GM21576 (cell line): ENCODE measurements at regions not wholly inside any gene's neighbourhood (a gene's known extent, or its start where the extent isn't known, plus 50 kb on each side); places are given as distances from the start of the nearest gene placed in this dataset.

Experiments
- ATAC-seq: cut with Tn5 transposase; IDR thresholded peaks from one replicate; pipeline ENCODE4 v1.9.1; 2021; ENCODE audit warnings: mild to moderate bottlenecking, moderate library complexity; ENCODE audit not compliant: unreplicated experiment

DNA sequence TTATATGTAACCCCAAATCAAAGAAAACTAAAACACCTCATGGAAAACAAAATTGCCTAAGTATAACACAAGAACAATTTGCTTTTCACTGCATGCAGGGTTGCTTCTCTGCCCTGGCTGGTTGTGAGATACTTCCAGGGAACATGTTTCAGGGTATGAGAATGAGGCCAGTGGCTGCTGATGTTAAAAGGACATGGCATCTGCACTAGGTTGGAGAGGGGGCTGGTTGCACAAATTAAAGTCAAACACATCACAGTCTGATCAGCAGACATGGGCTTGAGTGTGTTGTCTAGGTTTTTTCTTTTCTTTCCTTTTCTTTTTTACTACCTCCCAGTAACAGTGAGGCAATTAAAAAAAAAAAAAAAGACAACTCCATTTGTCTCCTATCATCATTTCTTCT, 374.9 kb downstream of the MCTP2 start:
- ATAC-seq: no peak

DNA sequence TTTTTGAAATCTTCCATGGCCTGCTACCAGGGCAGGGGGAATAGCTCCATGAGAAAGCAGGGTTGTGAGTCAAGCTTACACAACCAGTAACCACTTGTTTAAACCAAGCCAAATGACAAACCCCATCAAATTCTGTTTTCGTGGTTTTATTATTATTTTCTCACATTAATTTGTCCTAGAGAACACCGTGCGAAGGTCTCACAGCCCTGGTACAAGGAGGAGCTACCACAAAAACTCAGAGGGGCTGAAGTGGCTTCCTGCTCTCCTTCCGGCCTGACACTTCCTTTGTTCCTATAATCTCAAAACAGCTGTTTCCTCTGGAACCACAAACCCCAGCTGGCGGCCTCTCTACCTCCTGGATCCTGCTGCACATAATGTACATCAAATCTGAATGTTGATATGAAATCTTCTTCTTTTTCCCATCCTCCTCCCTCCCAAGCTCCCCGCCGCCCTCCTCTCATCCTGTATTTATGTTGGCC, 375.9 kb downstream of the MCTP2 start:
- ATAC-seq: no peak

DNA sequence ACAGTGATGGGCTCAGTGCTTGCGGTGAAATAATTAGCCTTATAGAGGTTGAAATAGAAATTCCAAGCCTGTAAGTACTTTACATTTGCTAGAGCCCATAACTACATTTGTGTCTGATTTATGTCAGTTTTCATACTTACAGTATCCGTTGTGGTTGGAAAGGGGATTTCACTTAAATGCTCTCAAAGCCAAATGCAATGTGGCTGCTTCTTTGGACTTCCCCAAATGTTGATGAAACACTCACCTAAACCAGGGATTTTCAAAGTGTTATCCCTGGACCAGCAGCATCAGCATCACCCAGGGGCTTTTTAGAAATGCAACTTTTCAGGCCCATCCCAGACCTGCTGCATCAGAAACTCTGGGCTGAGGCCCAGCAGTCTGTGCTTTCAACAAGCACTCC, 378.7 kb downstream of the MCTP2 start:
- ATAC-seq: peak; percentile 74

DNA sequence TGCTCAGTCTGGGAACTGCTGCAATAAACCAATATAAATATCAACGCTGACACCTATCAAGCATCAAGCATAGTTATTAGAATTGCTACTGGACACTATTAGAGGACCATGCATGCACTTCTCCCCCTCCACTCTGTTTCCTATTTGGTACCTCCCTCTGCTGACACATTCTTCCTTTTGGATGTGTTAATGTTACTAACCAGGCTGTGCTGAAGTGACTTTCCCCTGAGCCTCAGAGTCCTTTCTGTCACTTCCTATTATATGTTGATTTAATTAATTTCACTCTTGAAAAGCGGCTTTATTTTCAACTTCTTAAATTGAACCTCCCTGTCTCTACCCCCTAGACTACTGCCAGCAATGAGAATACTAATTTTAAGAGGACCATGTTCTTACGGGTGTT, 379.1 kb downstream of the MCTP2 start:
- ATAC-seq: no peak

DNA sequence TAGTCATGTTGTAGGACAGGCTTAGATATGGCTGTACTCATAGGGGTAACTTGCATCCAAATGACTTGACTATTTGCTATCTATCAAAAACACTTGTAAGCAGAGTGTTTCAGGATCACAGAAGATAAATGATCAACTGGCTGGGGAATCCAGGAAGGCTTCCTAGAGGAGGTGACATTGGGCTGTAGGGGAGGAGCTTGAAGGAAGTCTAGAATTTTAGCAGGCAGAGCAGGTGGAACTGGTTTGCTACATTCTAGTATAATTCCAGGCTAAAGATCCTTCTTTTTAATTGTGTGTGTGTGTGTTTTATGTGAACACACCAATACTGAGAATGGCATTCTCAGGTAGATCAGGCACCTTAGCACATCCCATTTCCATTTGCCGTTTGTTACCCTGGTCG, 380.3 kb downstream of the MCTP2 start:
- ATAC-seq: no peak

DNA sequence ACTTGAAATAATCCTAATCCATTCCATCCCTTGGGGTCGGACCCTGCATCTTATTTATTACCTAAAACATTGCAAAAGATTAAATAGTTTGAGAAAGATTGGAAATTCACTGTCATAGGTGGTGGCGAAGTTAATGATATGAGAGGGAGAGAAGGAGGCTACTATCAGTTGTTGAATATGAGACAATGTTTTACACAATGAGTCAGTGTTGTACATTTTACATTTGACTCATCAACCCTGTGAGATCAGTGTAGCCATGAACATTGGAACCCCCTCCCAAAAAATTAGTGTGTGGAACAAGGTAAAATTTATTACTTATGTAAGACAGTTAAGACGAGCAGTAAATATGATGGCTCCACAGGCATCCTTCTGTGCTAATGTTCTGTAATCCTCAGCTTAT, 384.3 kb downstream of the MCTP2 start:
- ATAC-seq: no peak

DNA sequence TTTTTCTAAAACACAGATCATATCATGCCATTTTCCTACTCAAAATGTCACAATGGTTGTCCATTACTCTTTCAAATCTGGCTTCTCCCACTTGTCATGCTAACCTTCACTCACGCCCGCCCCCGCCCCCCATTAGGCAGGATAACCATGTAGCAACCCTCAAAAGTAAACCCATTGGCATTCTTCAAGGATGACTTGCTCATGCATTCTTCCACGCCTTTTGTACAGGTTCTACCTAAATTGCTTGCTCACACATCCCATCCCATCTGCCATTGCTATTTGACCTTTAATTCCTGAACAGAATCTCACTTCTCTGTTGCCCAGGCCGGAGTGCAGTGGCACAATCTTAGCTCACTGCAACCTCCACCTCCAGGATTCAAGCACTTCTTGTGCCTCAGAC, 389.3 kb downstream of the MCTP2 start:
- no peak for ATAC-seq

DNA sequence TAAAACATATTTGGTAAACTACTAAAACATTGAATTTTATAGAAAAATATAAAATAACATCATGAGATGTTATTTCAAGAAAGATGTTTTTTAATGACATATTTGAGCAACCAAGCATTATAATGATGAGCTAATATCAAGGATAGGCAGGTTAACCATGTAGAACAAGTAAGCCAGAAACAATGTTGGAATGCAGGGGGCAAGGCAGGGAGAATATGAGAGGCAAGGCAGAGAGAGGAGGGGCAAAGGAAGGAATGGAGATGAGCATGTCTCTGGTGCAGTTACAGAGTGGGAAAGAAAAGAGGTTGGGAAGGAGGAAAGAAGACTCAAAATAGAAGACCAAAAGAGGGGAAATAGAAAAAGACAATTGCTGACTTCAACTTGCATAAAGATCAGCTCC, 390.4 kb downstream of the MCTP2 start:
- no peak for ATAC-seq

DNA sequence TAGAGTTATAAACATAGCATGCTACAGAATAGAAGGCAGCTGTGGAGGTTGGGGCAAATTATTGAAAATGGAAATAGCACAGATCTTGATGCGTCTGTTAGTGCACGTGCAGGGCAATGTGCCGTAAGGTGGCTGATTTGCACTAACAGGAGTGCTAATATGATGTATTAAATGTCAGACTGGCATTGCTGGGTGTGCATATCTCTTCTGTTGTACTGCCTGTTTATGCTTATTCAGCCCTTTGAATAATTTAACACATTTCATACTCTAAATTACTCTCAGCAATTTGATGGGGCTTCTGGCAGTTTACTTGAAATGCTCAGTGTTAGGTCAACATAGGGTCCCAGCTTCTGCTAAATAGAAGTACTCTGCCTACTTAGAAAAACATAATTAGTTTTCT, 395.6 kb downstream of the MCTP2 start:
- ATAC-seq: no peak

DNA sequence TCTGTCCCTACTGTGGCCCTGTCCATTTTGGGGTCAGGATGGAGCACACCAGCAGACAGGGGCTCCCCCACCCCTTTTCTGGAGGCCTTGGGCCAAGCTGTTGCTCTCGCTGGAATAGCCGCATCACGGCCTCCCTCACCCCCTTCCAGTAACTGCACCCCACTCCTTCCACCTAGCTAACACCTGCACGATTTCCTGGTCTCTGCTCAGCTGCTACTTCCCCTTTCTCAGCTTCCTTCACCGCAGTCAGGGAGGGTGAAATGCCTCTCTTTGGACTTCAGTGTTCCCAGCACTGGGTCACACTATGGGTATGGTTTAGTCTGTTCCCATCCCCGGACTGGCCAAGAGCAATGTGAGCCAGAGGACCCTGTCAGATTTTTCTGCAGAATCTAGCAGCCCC, 400.2 kb downstream of the MCTP2 start:
- peak; percentile 83 for ATAC-seq

DNA sequence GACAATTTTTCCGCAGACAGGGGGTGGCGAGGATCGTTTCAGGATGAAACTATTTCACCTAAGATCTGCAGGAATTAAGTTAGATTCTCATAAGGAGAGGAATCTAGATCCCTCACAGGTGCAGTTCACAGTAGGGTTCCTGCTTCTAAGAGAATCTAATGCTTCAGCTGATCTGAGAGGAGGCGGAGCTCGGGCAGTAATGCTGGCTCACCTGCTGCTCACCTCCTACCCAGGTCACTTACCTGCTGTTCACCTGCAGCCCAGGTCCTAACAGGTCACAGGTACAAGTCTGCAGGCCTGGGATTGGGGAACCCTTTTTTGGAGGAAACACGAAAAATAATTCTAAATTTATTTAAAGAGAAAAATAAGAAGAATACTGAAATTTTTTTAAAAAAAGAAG, 406.8 kb downstream of the MCTP2 start:
- ATAC-seq: no peak

DNA sequence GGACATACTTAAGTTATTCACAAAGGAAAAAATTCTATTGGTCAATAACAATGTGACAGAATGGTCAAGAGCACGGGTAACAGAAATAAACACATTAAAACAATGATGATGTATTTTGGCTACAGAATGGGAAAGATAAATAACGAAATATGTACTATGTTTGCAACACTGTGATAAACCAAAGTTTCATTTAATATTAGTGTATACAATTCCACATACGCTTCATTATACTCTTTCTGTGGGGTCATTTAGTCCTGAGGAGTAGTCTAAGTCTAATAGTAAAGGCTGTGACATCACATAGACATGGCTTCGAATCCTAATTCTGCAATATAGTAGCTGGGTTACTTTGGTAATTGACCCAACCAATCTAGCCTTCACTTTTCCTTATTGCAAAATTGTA, 408.3 kb downstream of the MCTP2 start:
- ATAC-seq: no peak

DNA sequence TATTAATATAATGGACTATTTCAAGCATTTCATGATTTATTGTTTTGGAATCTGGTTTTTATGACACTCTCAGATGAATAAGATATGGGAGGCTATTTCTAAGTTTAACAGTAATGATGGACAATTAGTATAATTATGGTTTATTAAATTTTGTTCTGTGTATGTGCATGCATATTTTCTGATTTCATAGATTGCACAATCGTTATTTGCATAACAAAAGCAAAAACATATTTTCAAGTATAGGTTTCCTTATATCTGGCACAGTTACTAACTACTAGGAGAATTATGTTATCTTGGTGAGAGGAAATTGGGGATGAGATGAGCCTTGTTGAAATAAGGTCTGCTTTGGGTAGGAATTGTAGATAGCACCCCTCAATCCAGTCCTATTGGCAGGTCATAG, 413.1 kb downstream of the MCTP2 start:
- ATAC-seq: no peak

DNA sequence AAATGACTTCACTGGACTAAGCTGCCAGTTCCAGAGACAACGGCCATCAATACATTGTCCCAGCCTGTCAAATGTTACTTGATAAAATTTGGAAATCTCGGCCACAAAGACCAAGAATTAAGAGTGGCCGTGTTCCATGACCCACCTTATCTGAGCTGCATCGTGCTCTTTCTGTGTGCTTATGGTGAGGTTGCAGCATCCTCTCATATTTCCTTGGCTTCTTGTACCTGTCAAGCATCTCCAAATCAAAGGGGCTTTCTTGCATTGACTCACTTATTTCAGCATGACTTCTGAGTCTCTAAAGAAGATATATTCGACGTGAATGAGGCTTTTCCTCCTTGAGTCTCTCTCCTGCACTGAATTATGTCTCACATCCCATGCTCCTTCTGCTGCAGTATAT, 421.7 kb downstream of the MCTP2 start:
- ATAC-seq: no peak

DNA sequence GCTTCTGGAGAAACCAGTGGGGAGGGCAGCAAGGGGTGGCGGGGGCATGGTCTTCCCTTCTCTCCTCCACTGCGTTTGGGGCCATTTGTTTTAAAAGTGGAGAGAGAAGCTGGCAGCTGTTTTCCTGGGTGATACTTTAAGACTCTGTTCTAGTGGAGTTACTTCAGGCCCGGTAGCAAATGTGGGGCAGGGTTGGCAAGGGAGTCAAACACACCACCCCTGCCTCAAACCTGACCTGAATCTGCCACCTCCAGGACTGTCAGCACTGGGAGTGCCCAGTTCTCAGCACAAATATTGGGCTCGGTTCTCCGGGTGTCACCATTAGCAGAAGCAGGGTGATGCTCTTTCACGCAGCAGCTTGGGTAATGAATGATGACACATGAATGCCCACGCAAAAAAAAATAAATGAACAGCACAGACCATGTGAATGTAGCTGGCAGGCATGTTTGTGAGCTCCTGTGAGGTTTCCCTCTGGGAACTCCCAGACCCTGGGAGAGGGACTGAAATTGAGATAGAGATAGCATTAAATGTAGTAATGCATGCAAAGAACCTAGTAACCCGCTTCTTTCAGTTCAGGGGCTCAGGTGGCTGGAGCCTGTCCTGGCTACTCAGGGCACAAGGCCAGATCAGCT, 424.0 kb downstream of the MCTP2 start:
- ATAC-seq: no peak

DNA sequence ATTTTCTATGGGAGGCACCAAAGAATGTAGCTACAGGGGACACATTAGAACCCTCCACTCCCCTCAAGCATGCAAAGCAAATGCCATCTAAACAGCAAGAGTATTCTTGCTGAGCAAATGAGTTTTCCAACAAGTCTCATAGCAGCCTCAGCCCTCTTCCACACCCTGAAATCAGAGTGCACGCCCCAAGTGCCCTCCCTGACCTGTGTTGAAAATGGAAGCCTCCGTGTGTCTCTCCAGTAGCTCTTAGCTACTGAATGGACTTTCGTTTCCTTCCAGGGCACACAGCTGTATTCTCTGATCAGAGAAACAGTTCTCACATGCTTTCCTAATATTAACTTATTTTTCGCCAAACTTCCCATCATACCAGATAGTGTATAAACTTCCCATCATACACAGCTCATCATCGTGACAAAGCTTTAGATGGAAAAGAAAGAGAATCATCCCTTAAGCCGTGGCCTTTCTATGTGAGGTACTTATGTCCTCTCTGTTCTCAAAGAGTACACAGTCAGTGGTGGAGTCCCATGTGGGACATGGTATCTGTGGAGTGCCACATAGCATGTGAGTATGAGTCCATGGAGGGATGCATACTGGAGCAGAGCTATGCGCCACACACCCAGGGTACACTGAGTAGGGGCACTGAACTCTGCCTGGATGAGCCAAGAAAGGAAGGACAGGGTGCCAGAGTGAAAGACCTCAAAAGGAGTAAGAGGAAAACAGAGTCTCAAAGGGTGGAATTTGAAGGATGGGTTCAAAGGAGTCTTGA, 434.5 kb downstream of the MCTP2 start:
- ATAC-seq: no peak

DNA sequence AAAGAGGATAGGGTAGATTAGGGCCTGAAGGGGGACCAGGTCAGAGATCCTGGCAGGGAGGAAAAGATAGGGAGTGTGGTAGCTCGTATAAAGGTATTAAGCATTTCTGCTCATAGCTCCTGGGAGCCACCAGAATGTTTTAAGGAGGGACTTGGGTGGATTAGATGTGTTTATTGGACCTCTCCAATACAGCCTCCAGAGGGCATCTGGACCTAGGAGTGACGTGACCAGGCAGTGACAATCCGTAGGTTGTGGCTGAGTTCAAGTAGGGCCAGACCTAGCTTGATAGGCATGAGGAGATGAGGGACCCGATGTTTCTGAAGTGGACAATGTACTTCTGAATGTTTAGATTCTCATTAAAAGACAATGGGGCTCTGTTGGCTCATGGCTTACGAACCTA, 435.2 kb downstream of the MCTP2 start:
- no peak for ATAC-seq

DNA sequence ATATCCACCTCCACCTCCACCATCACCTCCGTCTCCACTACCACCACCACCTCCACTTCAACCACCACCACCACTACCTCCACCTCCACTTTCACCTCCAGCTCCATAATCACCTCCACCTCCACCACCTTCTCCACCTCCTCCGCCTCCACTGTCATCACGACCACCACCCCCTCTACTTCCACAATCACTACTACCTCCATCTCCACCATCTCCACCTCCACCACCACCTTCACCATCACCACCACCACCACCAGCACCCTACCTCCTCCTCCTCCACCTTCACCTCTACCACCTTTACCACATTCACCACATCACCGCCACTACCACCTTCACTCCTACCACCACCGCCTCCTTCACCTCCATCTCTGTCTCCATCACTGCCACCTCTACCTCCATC, 435.7 kb downstream of the MCTP2 start:
- no peak for ATAC-seq

DNA sequence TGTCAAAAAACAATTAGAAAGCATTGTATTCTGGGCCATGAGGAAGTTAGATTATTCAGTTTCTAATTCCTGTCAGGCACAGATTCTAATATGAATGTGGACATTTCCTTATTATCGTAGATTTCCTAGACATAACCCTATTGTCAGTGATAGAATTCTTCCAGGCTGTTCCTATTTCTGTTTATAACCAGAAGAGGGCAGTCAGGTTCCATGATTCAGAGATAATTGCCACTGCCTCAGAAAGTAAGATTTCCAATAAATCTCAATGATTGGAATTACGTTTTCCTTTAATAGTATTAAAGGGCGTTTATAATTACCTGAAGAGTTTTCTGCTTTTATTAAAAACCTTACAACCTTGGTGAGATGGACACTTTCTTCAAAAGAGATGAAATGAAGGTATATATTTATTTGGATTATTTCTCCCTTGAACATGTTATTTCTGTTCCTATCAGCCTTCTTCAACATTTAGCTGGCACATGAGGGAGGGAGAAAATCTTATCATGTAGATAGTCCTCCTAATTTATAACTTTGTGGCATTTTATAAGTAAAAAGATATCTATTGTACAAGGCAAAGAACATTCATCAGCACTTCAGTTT, 439.2 kb downstream of the MCTP2 start:
- ATAC-seq: no peak

DNA sequence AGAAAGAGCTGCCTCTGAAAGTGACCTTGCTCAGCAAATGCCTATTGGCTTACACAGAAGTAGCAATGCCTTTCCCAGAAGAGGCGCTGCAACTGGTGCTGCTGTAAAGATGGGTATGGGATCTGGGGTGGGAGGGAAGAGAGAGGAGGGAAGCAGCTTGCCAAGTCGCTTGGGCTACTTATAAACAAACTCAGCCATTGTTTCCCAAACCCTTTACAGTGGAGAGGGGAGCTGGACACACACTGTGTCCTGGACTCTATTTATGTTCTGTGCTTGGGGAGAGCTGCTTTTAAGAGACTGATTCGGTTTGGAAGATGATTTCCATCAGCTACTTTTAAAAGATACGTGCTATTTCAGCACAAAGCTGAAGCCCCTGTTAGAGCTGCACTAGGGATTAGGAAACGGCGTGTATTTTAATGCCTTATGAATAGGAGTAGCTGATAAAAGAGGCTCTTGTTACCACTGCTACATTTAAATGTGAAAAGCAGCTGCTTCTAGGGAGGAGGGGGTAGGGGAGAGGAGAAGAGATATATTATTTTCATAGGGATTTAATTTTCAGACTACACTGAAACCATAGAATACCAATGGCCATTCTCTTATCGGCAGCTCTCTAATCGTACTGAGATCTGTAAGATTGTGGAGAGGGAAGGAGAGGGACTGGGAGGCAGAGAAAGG, 440.6 kb downstream of the MCTP2 start:
- no peak for ATAC-seq

DNA sequence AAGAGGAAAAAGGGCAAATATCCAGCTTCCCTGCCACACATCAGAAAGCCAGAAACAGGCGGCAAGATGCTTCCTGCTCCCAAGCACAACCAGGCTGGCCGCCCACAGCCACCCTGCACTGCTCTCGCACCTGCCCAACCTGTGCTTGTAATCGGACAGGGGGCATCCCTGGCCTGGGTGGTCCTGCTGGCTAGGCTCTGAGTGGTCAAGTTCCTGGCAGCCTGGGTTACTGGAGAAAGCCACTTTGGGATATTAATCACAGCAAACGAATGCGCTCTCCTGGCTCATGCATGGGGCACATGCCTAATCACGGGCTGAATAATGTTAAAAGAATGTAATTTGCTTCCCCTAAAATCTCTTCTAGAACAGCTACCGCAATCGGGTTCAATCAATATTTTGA, 442.4 kb downstream of the MCTP2 start:
- ATAC-seq: no peak

DNA sequence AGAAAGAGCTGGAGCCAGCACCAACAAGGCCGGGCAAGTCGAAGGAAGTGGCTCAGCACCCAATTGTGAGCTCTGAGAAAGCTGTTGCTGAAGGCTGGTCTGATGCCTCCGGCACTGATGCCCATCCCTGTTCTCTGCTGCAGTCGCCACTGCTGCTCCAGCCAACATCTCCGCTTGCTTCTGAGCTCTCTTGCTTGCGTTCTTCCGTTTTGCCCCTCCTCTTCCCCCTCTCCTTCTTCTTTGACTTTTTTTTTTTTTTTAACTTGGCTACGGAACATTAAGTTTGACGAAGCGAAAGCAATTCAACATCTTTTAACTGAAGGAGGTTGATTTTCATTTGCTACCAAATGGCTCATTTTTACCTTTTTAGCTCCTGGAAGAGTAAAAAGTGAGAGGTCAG, 442.9 kb downstream of the MCTP2 start:
- no peak for ATAC-seq
